Neural cell (in vitro differentiated cells): ENCODE measurements at regions not wholly inside any gene's neighbourhood (a gene's known extent, or its start where the extent isn't known, plus 50 kb on each side); places are given as distances from the start of the nearest gene placed in this dataset.

Experiments
- EP300 ChIP-seq: fragments of 450-650 bp; conservative IDR thresholded peaks from 2 replicates; pipeline ENCODE4 v1.6.1; 2014; ENCODE audit warnings: antibody characterized with exemption, mild to moderate bottlenecking, moderate library complexity; ENCODE audit not compliant: poor library complexity, severe bottlenecking
- EZH2 ChIP-seq: fragments of 200-600, 300-800 bp; shearing (Covaris generic), sonication (generic); IDR thresholded peaks from 2 replicates; pipeline ENCODE4 v1.6.1; 2014; ENCODE audit warnings: antibody characterized with exemption, low read length, borderline replicate concordance, mild to moderate bottlenecking; ENCODE audit not compliant: insufficient read depth, poor library complexity, severe bottlenecking
- POLR2AphosphoS5 ChIP-seq: IDR thresholded peaks from 2 replicates; pipeline ENCODE4 v1.6.1; 2012
- RAD21 ChIP-seq: fragments of 450-650 bp; conservative IDR thresholded peaks from 2 replicates; pipeline ENCODE4 v1.6.1; 2014; ENCODE audit warnings: antibody characterized with exemption, mild to moderate bottlenecking, moderate library complexity
- SMC3 ChIP-seq: fragments of 450-650 bp; conservative IDR thresholded peaks from 2 replicates; pipeline ENCODE4 v1.6.1; 2014; ENCODE audit warnings: antibody characterized with exemption, mild to moderate bottlenecking, moderate library complexity; ENCODE audit not compliant: poor library complexity
- TAF1 ChIP-seq: IDR thresholded peaks from 2 replicates; pipeline ENCODE4 v1.6.1; 2012; ENCODE audit warnings: low read depth
- TF ChIP-seq, protein P1 (sequence below): fragments of 450-650 bp; IDR thresholded peaks from 2 replicates; pipeline ENCODE4 v1.5.1; 2014; ENCODE audit warnings: antibody characterized with exemption, mild to moderate bottlenecking, moderate library complexity; ENCODE audit not compliant: poor library complexity, severe bottlenecking

DNA sequence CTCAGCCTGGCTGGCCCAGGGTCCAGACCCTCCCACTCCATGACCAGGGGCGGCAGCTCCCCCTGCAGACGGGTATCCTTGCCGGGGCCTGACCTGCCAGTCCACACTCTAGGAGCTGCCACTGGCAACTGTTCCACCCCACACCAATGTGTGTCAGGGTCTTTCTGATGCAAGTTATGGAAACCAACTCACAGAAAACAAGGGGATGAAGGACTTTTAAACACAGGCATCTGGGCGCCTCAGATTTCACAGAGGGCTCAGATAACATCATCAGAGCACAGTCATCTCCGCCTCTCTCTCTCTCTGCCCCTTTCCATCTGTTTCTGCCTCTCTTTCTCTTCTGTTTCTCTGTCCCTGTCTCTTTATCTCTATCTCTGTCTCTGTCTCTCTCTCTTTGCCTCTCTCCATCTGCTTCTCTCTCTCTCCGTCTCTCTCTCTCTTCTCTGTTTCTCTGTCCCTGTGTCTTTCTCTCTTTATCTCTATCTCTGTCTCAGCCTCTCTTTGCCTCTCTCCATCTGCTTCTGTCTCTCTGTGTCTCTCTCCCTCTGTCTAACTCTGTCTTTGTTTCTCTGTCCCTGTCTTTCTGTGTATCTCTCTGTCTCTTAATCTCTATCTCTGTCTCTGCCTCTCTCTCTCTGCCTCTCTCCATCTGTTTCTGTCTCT, 67.4 kb upstream of the FBRSL1 start:
- TF ChIP-seq, protein P1, sequence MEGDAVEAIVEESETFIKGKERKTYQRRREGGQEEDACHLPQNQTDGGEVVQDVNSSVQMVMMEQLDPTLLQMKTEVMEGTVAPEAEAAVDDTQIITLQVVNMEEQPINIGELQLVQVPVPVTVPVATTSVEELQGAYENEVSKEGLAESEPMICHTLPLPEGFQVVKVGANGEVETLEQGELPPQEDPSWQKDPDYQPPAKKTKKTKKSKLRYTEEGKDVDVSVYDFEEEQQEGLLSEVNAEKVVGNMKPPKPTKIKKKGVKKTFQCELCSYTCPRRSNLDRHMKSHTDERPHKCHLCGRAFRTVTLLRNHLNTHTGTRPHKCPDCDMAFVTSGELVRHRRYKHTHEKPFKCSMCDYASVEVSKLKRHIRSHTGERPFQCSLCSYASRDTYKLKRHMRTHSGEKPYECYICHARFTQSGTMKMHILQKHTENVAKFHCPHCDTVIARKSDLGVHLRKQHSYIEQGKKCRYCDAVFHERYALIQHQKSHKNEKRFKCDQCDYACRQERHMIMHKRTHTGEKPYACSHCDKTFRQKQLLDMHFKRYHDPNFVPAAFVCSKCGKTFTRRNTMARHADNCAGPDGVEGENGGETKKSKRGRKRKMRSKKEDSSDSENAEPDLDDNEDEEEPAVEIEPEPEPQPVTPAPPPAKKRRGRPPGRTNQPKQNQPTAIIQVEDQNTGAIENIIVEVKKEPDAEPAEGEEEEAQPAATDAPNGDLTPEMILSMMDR: no peak
- TF ChIP-seq RAD21 (no peak), EZH2 (no peak), EP300 (no peak), TAF1 (no peak), POLR2AphosphoS5 (no peak), SMC3 (no peak)
